GM19395 (cell line): ENCODE measurements at regions not wholly inside any gene's neighbourhood (a gene's known extent, or its start where the extent isn't known, plus 50 kb on each side); places are given as distances from the start of the nearest gene placed in this dataset.

Experiments
- ATAC-seq: cut with Tn5 transposase; IDR thresholded peaks from one replicate; pipeline ENCODE4 v1.9.1; 2021; ENCODE audit warnings: mild to moderate bottlenecking, moderate library complexity; ENCODE audit not compliant: unreplicated experiment

DNA sequence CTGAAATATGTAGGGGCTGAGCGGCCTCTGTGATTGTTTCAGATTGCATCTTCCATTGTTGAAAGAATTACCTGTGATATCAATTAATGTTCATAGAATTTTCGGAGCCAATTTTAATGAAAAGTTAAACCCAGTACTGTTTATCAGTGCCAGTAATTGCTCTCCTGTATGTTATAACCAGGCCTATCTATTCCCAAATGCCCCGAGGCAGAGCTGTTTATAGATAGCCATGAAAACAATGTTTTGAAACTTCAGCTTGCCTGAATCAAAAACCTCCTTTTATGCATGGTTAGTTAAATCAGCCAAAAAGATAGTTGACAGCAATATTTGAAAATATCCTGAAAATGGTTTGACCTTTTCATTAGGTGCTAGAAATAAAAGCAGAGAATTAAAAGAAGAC, 50.1 kb upstream of the HDAC9 start:
- no peak for ATAC-seq
